C4-2B (cell line): ENCODE measurements at regions not wholly inside any gene's neighbourhood (a gene's known extent, or its start where the extent isn't known, plus 50 kb on each side); places are given as distances from the start of the nearest gene placed in this dataset.
"Not testable (repeated sequence)": the region's sequence is repeated elsewhere in the genome, so short reads cannot be mapped to it uniquely, and the experiment has no call there.

Source experiments
- H3K27ac ChIP-seq: fragments of 450-650 bp; 2 replicates; pipeline ENCODE4 v1.5.1; 2017

DNA sequence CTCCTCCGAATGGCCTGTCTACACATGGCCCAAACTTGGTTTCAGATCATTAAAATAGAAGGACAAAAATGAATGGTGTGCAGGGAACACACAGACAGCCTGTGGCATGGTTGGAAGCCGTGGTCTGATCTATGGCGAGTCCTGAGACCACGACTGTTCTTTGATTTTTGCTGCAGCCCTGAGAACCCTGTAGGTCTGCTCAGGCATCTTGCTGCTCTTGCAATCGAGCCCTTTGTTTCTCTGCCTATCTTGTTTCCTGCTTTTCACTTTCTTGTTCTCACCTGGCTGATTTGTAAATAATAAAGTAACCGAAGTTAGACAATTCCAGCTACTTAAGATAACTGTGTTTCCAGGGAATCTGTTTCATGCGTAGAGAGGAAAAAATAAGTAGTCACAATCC is 54.1 kb upstream of the NBPF9 start:
- H3K27ac ChIP-seq: not testable (repeated sequence)

DNA sequence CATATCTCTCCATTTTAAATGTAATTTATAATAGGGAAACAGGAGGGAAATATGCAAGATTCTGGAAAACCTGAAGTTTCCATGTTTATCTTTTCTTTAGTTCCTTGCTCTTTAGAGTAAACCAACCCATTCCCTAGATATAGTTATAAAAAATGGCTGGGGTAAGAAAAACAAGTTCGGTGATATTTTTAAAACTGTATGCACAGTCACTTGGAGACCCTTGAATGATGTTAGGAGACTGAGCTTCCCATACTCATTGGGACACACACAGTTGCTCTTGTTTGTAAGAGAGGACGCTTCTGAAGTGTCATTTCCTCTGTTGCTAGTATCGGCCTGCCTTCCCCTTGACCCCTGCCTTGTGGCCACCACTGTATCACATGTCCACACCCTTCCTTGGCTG is 55.0 kb upstream of the NBPF9 start:
- H3K27ac ChIP-seq: not testable (repeated sequence)

GRCh38 chr1:149163063-149163444 is 59.7 kb upstream of the NBPF9 start:
- not testable (repeated sequence) for H3K27ac ChIP-seq

DNA sequence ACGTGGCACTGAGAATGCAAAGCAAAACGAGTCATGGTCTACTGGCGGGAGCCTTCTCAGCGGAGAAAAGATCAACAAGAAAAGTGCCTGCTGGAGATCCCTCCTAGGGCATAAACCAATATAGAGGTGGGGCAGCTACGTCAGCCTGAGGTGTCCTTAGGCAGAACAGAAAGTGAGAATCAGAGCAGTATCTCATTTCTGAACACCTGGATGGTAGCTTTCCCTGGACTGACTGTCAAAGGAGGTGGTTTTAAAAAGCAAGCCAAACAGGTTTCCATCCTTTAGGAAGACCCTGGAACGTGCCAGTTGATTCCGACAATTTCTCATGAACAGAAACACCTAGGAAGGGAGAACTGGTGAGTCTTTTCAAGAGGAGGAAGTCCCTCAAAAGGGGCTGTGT is 71.4 kb upstream of the NBPF9 start:
- H3K27ac ChIP-seq: not testable (repeated sequence)

DNA sequence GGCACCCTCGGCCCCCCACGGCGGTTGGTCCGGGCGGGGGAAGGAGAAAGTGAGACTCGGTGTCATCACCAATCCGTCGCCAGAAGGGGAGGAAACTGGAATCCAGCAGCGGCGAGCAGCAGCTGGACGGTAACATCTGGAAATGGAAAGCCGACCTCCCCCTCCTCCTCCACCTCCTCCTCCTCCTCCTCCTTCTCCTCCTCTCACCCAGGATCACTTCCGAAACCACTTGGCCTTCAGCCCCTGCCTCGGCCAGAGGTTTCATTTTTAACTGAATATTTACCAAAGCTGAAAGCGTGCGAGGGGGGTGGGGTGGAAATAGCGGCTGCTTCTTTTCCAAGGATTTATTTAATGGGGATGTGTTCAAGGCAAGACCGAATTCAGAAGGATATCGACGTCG is 72.5 kb upstream of the NBPF9 start:
- not testable (repeated sequence) for H3K27ac ChIP-seq

GRCh38 chr1:149176453-149177316 is 73.3 kb upstream of the NBPF9 start:
- H3K27ac ChIP-seq: peak overlapping the region; percentile 70

GRCh38 chr1:149190742-149191141 is 87.4 kb upstream of the NBPF9 start:
- H3K27ac ChIP-seq: not testable (repeated sequence)

DNA sequence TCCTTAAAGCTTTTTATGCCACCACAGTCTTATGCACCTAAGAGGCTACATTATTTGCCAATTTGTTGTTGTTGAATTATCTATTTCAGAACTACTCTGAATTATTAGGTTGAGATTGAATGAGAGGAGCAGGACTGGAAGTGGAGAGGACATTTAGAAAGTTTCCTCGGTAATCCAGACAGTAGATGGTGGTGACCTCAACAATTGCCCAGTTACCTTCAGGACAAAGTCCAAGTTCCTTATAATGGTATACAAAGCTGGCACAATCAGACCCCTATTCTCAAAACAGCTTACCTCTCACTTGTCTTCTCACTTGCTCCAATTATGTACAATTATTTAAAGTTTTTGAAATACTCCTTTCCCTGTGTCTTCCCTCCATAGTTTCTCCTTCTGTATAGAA is 93.3 kb upstream of the NBPF9 start:
- not testable (repeated sequence) for H3K27ac ChIP-seq

- H3K27ac ChIP-seq: not testable (repeated sequence)
Measured at GRCh38 chr1:149200567-149200966, 97.2 kb upstream of the NBPF9 start.

DNA sequence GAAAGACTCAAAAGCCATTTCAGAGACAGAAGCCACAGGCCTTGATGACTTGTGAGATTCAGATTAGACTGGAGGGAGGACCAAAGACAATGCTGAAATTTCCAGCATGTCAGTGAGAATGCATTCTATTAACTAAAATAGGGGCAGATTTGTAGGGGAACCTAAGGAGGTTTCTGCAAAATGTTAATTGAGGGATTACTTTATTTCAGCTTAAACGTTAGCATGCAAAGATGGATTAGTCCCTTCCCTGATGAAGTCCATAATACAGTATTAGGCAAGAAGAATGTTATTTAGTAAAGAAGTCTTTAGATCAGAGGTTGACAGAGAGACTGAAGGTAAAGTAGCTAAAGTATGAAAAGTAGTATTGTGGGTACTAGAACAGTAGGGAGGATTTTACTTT is 98.9 kb upstream of the NBPF9 start:
- H3K27ac ChIP-seq: not testable (repeated sequence)

DNA sequence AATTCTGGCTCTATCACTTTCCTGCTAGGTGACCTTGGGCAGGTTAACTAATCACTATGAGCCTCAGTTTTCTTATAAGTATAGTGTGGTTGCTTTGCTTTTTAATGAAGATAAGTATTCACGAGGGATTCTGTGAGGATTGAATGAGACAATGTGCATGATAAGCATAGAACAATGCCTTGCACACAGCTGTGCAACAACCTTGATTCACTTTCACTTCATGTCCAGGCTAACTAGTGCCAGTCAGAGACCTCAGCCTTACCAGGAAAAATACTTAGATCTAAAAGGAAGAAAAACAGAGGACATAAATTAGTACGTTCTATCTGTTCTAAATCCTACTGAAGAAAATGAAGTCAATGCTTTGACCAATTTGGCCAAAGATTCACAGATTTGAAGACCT is 101.0 kb upstream of the NBPF9 start:
- not testable (repeated sequence) for H3K27ac ChIP-seq

DNA sequence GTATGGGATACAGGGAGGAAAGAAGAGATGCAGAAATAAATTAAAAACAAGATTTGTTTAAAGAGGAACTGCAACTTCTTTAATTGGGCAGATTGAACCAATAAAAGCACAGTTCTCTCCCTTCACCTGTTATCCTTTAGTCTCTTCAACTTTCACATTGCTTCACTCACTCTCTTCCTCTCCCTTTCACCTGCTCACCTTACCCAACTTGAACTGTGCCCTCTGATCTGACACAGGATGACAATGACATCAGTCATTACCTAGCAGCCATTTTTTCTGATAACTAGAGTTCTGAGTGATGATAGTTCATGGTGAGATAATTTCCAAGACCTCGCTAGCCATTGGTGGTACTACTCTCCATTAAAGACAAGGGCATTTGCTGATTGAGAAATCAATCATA is 105.5 kb upstream of the NBPF9 start:
- not testable (repeated sequence) for H3K27ac ChIP-seq

DNA sequence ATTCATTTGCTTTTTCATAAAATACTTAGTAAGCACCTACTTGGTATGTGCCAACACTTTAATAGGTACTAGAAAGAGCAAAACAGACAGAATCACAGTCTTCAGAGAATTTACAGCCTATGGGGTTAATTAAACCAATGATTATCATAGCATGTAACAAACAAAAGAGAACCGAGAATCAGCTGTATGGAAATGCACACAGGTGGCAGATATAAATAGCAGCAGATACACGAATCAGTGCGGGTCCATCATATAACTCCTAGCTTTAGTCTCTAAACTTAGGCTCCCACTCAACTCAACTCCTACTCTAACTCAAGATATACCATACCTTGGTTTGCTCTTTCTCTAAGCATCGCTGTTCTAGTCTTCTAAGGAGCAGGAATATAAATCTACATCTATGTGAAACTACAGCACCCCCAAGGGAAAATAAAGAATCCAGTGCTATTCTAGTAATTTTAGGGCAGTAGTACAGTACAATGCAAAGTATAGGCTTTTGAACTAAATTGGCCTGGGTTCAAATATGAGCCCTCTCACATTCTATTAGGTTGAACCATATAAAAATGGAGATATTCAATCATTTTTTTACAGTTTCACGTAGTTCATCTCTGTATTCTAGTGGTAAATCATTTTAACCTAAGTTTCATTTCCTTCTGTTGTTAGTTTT is 108.5 kb upstream of the NBPF9 start:
- not testable (repeated sequence) for H3K27ac ChIP-seq

- H3K27ac ChIP-seq: not testable (repeated sequence)
Measured at GRCh38 chr1:149212946-149213345, 109.6 kb upstream of the NBPF9 start.

- H3K27ac ChIP-seq: not testable (repeated sequence)
Measured at GRCh38 chr1:149213673-149214072, 110.3 kb upstream of the NBPF9 start.

- H3K27ac ChIP-seq: not testable (repeated sequence)
Measured at GRCh38 chr1:149218080-149218988, 115.0 kb upstream of the NBPF9 start.

DNA sequence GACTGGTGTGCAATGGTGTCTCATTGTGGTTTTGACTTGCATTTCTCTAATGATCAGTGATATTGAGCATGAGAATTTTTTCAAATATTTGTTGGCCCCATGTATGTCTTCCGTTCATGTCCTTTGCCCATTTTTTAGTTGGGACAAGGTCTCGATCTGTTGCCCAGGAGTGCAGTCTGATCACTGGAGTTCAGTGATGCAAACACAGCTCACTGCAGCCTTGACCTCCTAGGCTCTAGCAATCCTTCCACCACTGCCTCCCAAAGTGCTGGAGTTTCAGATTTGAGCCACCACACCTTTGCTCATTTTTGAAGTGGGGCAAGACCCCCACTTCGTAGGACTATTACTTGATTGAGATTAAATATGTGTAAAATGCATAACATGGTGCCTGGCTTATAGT is 116.2 kb upstream of the NBPF9 start:
- H3K27ac ChIP-seq: not testable (repeated sequence)

DNA sequence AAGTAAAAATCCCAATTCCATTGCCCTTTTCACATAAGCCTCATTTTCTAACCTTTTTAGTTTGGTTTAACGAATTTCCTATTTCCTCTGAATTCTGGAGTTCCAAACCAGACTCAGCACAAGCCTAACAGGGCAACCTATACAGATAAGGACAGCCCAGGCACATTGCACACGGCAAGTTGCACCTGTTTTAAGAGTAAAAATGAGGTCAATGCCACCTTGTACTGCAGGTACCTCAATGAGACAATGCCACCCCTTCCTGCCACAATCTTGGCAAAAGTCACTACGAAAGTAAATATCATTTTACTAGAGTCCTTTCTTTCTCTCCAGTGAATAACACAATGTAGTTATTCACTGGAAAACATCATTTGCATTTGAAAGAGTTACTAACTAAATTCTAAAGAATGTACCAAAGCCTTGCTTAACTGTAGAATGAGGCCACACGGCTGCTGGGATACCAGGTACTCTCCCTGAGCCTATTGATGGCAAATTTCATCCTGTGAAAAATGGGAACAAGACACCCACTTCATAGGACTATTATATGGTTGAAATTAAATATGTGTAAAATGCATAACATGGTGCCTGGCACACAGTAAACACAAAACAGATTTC is 117.2 kb upstream of the NBPF9 start:
- H3K27ac ChIP-seq: not testable (repeated sequence)

GRCh38 chr1:149227933-149228665 is 124.7 kb upstream of the NBPF9 start:
- not testable (repeated sequence) for H3K27ac ChIP-seq

- H3K27ac ChIP-seq: not testable (repeated sequence)
Measured at GRCh38 chr1:149228672-149229585, 125.6 kb upstream of the NBPF9 start.
